Adrenal gland (tissue), 5 donors: ENCODE measurements at regions not wholly inside any gene's neighbourhood (a gene's known extent, or its start where the extent isn't known, plus 50 kb on each side); places are given as distances from the start of the nearest gene placed in this dataset.

Experiments used
- POLR2A ChIP-seq, 2 donors: fragments of 450-650 bp; IDR thresholded peaks; one replicate each; pipeline ENCODE4 v1.6.1; 2017; ENCODE audit warnings: antibody characterized with exemption in 2 of 2, mild to moderate bottlenecking in 2 of 2, moderate library complexity in 1 of 2
- TF ChIP-seq, protein P1 (sequence below), 6 experiments: fragments of 450-650 bp in 4 of 6; fragments of 200-600 bp in 2 of 6; sonication (generic) in 1 of 6; IDR thresholded peaks; 1 replicate in 5 of 6; 2 replicates in 1 of 6; pipeline versions ENCODE4 v1.5.1 to v1.8.0; 2016 to 2021; ENCODE audit warnings: antibody characterized with exemption in 6 of 6, mild to moderate bottlenecking in 2 of 6, moderate library complexity in 1 of 6
- donor health status: DM: no; HTN: no; CAD: no.

GRCh38 chr1:208980605-208981004, 602.9 kb upstream of the CAMK1G start:
- TF ChIP-seq, protein P1, sequence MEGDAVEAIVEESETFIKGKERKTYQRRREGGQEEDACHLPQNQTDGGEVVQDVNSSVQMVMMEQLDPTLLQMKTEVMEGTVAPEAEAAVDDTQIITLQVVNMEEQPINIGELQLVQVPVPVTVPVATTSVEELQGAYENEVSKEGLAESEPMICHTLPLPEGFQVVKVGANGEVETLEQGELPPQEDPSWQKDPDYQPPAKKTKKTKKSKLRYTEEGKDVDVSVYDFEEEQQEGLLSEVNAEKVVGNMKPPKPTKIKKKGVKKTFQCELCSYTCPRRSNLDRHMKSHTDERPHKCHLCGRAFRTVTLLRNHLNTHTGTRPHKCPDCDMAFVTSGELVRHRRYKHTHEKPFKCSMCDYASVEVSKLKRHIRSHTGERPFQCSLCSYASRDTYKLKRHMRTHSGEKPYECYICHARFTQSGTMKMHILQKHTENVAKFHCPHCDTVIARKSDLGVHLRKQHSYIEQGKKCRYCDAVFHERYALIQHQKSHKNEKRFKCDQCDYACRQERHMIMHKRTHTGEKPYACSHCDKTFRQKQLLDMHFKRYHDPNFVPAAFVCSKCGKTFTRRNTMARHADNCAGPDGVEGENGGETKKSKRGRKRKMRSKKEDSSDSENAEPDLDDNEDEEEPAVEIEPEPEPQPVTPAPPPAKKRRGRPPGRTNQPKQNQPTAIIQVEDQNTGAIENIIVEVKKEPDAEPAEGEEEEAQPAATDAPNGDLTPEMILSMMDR (IDR thresholded peaks at IDR 0.05): no peak
- no peak for TF ChIP-seq POLR2A (IDR thresholded peaks at IDR 0.05)
